OCI-LY3 (cell line): ENCODE measurements at regions not wholly inside any gene's neighbourhood (a gene's known extent, or its start where the extent isn't known, plus 50 kb on each side); places are given as distances from the start of the nearest gene placed in this dataset.

Experiments
- CTCF ChIP-seq: fragments of 200-600, 300-600 bp; sonication (generic); IDR thresholded peaks from 2 replicates; pipeline ENCODE4 v1.5.1; 2014; ENCODE audit warnings: antibody characterized with exemption, low read length, low read depth
- EZH2phosphoT487 ChIP-seq: fragments of 200-600 bp; shearing (Covaris generic); IDR thresholded peaks from 2 replicates; pipeline ENCODE4 v1.6.1; 2018; ENCODE audit warnings: antibody characterized with exemption, mixed run types, low read depth

- TF ChIP-seq CTCF (no peak), EZH2phosphoT487 (no peak)
Measured at GRCh38 chr6:121688974-121689373, 253.5 kb downstream of the GJA1 start.
